PC-9 (cell line): ENCODE measurements at regions not wholly inside any gene's neighbourhood (a gene's known extent, or its start where the extent isn't known, plus 50 kb on each side); places are given as distances from the start of the nearest gene placed in this dataset.

Experiments
- CTCF ChIP-seq: fragments of 200-600 bp; sonication (generic); conservative IDR thresholded peaks from 2 replicates; pipeline ENCODE4 v1.6.1; 2017; ENCODE audit warnings: mixed run types, antibody characterized with exemption, mild to moderate bottlenecking, moderate library complexity
- EZH2 ChIP-seq: fragments of 200-600 bp; sonication (generic); IDR thresholded peaks from 2 replicates; pipeline ENCODE4 v1.8.0; 2017; ENCODE audit warnings: antibody characterized with exemption, low read depth

- TF ChIP-seq CTCF (no peak), EZH2 (no peak)
Observed at GRCh38 chr1:79745929-79746328, 739.4 kb upstream of the ADGRL4 start.
